ENCODE measurements at regions not wholly inside any gene's neighbourhood (a gene's known extent, or its start where the extent isn't known, plus 50 kb on each side); places are given as distances from the start of the nearest gene placed in this dataset.

DNA sequence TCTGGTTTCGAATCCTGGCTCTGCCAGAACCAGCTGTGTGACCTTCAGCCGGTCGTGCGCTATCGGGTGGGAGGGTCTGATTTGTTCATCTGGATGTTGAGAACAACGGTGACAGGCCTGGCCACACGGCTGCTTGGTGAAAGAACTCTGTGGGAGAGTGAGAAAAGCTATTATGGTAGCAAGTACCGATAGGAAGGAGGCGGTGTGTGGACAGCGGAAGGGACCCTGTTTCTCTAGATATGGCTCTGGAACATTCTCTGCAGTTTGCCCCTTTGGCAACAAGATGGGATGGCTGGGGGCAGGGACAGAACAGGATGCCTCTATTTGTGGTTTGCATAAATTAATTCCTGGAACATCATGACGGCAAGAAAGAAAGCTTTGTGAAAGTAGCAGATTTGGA is 347.3 kb downstream of the AACS start:
- H3K23ac ChIP-seq (ENCODE audit: low read depth, low read length, poor library complexity), result no peak overlapping the region
- no peak overlapping the region for H3K4me3 ChIP-seq (ENCODE audit: low read length in 2 of 2)
- H2BK12ac ChIP-seq (ENCODE audit: low read length), result no peak overlapping the region
- DNase-seq (ENCODE audit: low spot score), result no peak
- H3K36me3 ChIP-seq (replicated peaks in 1 of 2; ENCODE audit: control insufficient read depth in 2 of 2, insufficient read depth in 2 of 2, low read length in 2 of 2), result peaks cover 0 to under 1% of the 10 kb centered on the region in 2 donors
- H2BK5ac ChIP-seq (ENCODE audit: low read length), result no peak overlapping the region
- H2AFZ ChIP-seq (ENCODE audit: low read length), result no peak overlapping the region
- H4K8ac ChIP-seq (ENCODE audit: low read depth, low read length), result no peak overlapping the region
- H3K9ac ChIP-seq (ENCODE audit: low read depth, low read length, poor library complexity), result no peak overlapping the region
- no peaks in the 10 kb centered on the region for H3K27me3 ChIP-seq (ENCODE audit: control insufficient read depth in 3 of 3, insufficient read depth in 3 of 3, low read depth in 1 of 3, low read length in 3 of 3)
- H4K91ac ChIP-seq (ENCODE audit: low read depth, low read length, poor library complexity), result no peak overlapping the region
- H2BK15ac ChIP-seq (ENCODE audit: low read length), result no peak overlapping the region
- no peak overlapping the region for H2AK5ac ChIP-seq (ENCODE audit: low read depth, low read length)
- H3K4me1 ChIP-seq (ENCODE audit: control insufficient read depth in 2 of 2, insufficient read depth in 1 of 2, low read depth in 1 of 2, low read length in 2 of 2), result no peaks in the 10 kb centered on the region
- H2BK120ac ChIP-seq (ENCODE audit: low read depth, low read length), result no peak overlapping the region
- no peak overlapping the region for H3K14ac ChIP-seq (ENCODE audit: low read length)
- H3K27ac ChIP-seq (replicated peaks; ENCODE audit: low read length), result no peak overlapping the region
- no peak overlapping the region for H3K18ac ChIP-seq (ENCODE audit: low read length)
- no peak overlapping the region for H3K4ac ChIP-seq (ENCODE audit: low read length)
- WGBS, 2 donors (ENCODE audit: extremely low coverage in 2 of 2, insufficient read length in 2 of 2, insufficient replicate concordance in 1 of 2), result no CpG with 5 or more reads among the region's 11 CpGs
- no peak overlapping the region for H3K4me2 ChIP-seq (ENCODE audit: insufficient read depth, low read length, poor library complexity, severe bottlenecking)
- no peaks in the 10 kb centered on the region for H3K79me1 ChIP-seq (ENCODE audit: low read depth, low read length)
- H3K9me3 ChIP-seq (replicated peaks in 1 of 2; ENCODE audit: control insufficient read depth in 2 of 2, insufficient read depth in 1 of 2, low read depth in 1 of 2, low read length in 2 of 2), result no peaks in the 10 kb centered on the region

GRCh38 chr12:125417446-125417845 is 352.2 kb downstream of the AACS start:
- peaks cover 0 to 6% of the 10 kb centered on the region in 2 donors for H3K36me3 ChIP-seq (replicated peaks in 1 of 2; ENCODE audit: control insufficient read depth in 2 of 2, insufficient read depth in 2 of 2, low read length in 2 of 2)
- H3K27ac ChIP-seq (replicated peaks; ENCODE audit: low read length), result no peak overlapping the region
- no peak overlapping the region for H4K91ac ChIP-seq (ENCODE audit: low read depth, low read length, poor library complexity)
- H3K79me1 ChIP-seq (ENCODE audit: low read depth, low read length), result no peaks in the 10 kb centered on the region
- no peak overlapping the region for H2AK5ac ChIP-seq (ENCODE audit: low read depth, low read length)
- WGBS, 2 donors (ENCODE audit: extremely low coverage in 2 of 2, insufficient read length in 2 of 2, insufficient replicate concordance in 1 of 2), result no CpG with 5 or more reads among the region's 3 CpGs
- no peak overlapping the region for H3K9ac ChIP-seq (ENCODE audit: low read depth, low read length, poor library complexity)
- no peak overlapping the region for H3K23ac ChIP-seq (ENCODE audit: low read depth, low read length, poor library complexity)
- no peak overlapping the region for H2BK120ac ChIP-seq (ENCODE audit: low read depth, low read length)
- H3K14ac ChIP-seq (ENCODE audit: low read length), result no peak overlapping the region
- H3K27me3 ChIP-seq (ENCODE audit: control insufficient read depth in 3 of 3, insufficient read depth in 3 of 3, low read depth in 1 of 3, low read length in 3 of 3), result no peaks in the 10 kb centered on the region
- no peak overlapping the region for H2AFZ ChIP-seq (ENCODE audit: low read length)
- no peak overlapping the region for H2BK12ac ChIP-seq (ENCODE audit: low read length)
- H3K4me1 ChIP-seq (ENCODE audit: control insufficient read depth in 2 of 2, insufficient read depth in 1 of 2, low read depth in 1 of 2, low read length in 2 of 2), result no peaks in the 10 kb centered on the region
- H3K4me3 ChIP-seq (ENCODE audit: low read length in 2 of 2), result no peak overlapping the region
- no peak overlapping the region for H4K8ac ChIP-seq (ENCODE audit: low read depth, low read length)
- DNase-seq (ENCODE audit: low spot score), result no peak
- H3K18ac ChIP-seq (ENCODE audit: low read length), result no peak overlapping the region
- no peak overlapping the region for H3K4ac ChIP-seq (ENCODE audit: low read length)
- no peak overlapping the region for H2BK15ac ChIP-seq (ENCODE audit: low read length)
- H2BK5ac ChIP-seq (ENCODE audit: low read length), result no peak overlapping the region
- peaks cover 0 to 1% of the 10 kb centered on the region in 2 donors for H3K9me3 ChIP-seq (replicated peaks in 1 of 2; ENCODE audit: control insufficient read depth in 2 of 2, insufficient read depth in 1 of 2, low read depth in 1 of 2, low read length in 2 of 2)
- H3K4me2 ChIP-seq (ENCODE audit: insufficient read depth, low read length, poor library complexity, severe bottlenecking), result no peak overlapping the region

DNA sequence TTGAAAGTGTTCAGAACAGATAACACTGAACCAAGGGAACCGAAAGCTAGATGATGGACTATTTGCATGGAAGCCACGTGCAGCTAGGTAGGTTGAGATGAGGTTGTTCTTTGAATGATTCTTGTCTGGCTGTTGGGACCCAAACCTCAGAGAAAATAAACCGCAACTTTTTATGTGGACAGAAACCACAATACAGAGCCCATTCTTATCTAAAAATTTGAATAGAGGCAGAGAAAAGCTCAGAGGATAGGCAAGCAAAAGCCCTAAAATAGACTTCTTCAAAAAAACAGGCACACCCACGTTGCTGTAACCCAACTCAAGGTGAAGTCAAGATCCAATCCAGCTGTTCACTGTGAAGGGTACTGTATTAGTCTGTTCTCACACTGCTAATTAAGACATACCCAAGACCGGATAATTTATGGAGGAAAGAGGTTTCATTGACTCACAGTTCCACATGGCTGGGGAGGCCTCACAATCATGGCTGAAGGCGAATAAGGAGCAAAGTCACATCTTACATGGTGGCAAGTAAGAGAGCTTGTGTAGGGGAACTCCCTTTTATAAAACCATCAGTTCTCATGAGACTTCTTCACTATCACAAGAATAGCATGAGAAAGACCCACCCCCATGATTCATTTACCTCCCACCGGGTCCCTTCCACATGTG is 353.8 kb downstream of the AACS start:
- Histone ChIP-seq H3K14ac (ENCODE audit: low read length) (no peak overlapping the region), H3K18ac (ENCODE audit: low read length) (no peak overlapping the region), H3K4me1 (ENCODE audit: control insufficient read depth in 2 of 2, insufficient read depth in 1 of 2, low read depth in 1 of 2, low read length in 2 of 2) (no peaks in the 10 kb centered on the region), H3K9me3 (replicated peaks in 1 of 2; ENCODE audit: control insufficient read depth in 2 of 2, insufficient read depth in 1 of 2, low read depth in 1 of 2, low read length in 2 of 2) (peaks cover 0 to 1% of the 10 kb centered on the region in 2 donors), H3K4ac (ENCODE audit: low read length) (no peak overlapping the region), H2BK5ac (ENCODE audit: low read length) (no peak overlapping the region), H3K27ac (replicated peaks; ENCODE audit: low read length) (no peak overlapping the region), H3K4me3 (ENCODE audit: low read length in 2 of 2) (no peak overlapping the region), H2BK12ac (ENCODE audit: low read length) (no peak overlapping the region), H3K4me2 (ENCODE audit: insufficient read depth, low read length, poor library complexity, severe bottlenecking) (no peak overlapping the region), H4K8ac (ENCODE audit: low read depth, low read length) (no peak overlapping the region), H3K79me1 (ENCODE audit: low read depth, low read length) (no peaks in the 10 kb centered on the region), H4K91ac (ENCODE audit: low read depth, low read length, poor library complexity) (no peak overlapping the region), H3K36me3 (replicated peaks in 1 of 2; ENCODE audit: control insufficient read depth in 2 of 2, insufficient read depth in 2 of 2, low read length in 2 of 2) (peaks cover 0 to 6% of the 10 kb centered on the region in 2 donors), H2BK15ac (ENCODE audit: low read length) (no peak overlapping the region), H3K9ac (ENCODE audit: low read depth, low read length, poor library complexity) (no peak overlapping the region), H3K23ac (ENCODE audit: low read depth, low read length, poor library complexity) (no peak overlapping the region), H2AK5ac (ENCODE audit: low read depth, low read length) (no peak overlapping the region), H2AFZ (ENCODE audit: low read length) (no peak overlapping the region), H3K27me3 (ENCODE audit: control insufficient read depth in 3 of 3, insufficient read depth in 3 of 3, low read depth in 1 of 3, low read length in 3 of 3) (no peaks in the 10 kb centered on the region), H2BK120ac (ENCODE audit: low read depth, low read length) (no peak overlapping the region)
- no CpG with 5 or more reads among the region's 7 CpGs for WGBS, 2 donors (ENCODE audit: extremely low coverage in 2 of 2, insufficient read length in 2 of 2, insufficient replicate concordance in 1 of 2)
- no peak for DNase-seq (ENCODE audit: low spot score)

DNA sequence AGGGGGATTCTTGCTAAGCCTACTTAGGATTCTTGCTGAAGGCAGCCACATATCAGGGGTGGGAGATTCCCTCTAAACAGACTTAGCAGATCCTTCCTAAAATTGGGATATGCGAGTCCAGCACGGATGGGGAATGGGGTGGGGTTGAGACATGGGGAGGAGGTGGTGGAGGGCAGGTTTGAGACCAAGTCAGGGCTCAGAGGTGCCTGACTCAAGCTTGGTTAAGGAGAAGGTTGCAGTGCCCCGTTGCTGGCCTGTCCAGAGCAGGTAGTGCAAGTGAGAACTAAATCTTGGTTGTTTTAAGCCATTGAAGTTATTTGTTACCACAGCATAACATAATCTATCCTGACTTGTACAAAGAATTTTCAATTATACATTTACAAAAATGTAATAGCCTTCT is 359.7 kb downstream of the AACS start:
- Histone ChIP-seq H3K4ac (ENCODE audit: low read length) (no peak overlapping the region), H2BK120ac (ENCODE audit: low read depth, low read length) (no peak overlapping the region), H2AFZ (ENCODE audit: low read length) (no peak overlapping the region), H3K18ac (ENCODE audit: low read length) (no peak overlapping the region), H2BK15ac (ENCODE audit: low read length) (no peak overlapping the region), H3K79me1 (ENCODE audit: low read depth, low read length) (no peaks in the 10 kb centered on the region), H3K27me3 (ENCODE audit: control insufficient read depth in 3 of 3, insufficient read depth in 3 of 3, low read depth in 1 of 3, low read length in 3 of 3) (no peaks in the 10 kb centered on the region), H3K4me1 (ENCODE audit: control insufficient read depth in 2 of 2, insufficient read depth in 1 of 2, low read depth in 1 of 2, low read length in 2 of 2) (peaks cover 0 to 4% of the 10 kb centered on the region in 2 donors), H3K4me2 (ENCODE audit: insufficient read depth, low read length, poor library complexity, severe bottlenecking) (no peak overlapping the region), H3K23ac (ENCODE audit: low read depth, low read length, poor library complexity) (no peak overlapping the region), H4K8ac (ENCODE audit: low read depth, low read length) (no peak overlapping the region), H3K4me3 (ENCODE audit: low read length in 2 of 2) (no peak overlapping the region), H3K27ac (replicated peaks; ENCODE audit: low read length) (no peak overlapping the region), H3K9ac (ENCODE audit: low read depth, low read length, poor library complexity) (no peak overlapping the region), H3K14ac (ENCODE audit: low read length) (no peak overlapping the region), H2BK12ac (ENCODE audit: low read length) (no peak overlapping the region), H3K36me3 (replicated peaks in 1 of 2; ENCODE audit: control insufficient read depth in 2 of 2, insufficient read depth in 2 of 2, low read length in 2 of 2) (peaks cover 0 to 3% of the 10 kb centered on the region in 2 donors), H4K91ac (ENCODE audit: low read depth, low read length, poor library complexity) (no peak overlapping the region), H2AK5ac (ENCODE audit: low read depth, low read length) (no peak overlapping the region), H3K9me3 (replicated peaks in 1 of 2; ENCODE audit: control insufficient read depth in 2 of 2, insufficient read depth in 1 of 2, low read depth in 1 of 2, low read length in 2 of 2) (peaks cover 0 to 1% of the 10 kb centered on the region in 2 donors), H2BK5ac (ENCODE audit: low read length) (no peak overlapping the region)
- DNase-seq (ENCODE audit: low spot score), result no peak
- no CpG with 5 or more reads among the region's 3 CpGs for WGBS, 2 donors (ENCODE audit: extremely low coverage in 2 of 2, insufficient read length in 2 of 2, insufficient replicate concordance in 1 of 2)
